GM12891 (cell line): ENCODE measurements at regions not wholly inside any gene's neighbourhood (a gene's known extent, or its start where the extent isn't known, plus 50 kb on each side); places are given as distances from the start of the nearest gene placed in this dataset.

ENCODE experiments used
- DNase-seq: peaks from one replicate; pipeline ENCODE4 v3.0.0; 2011; ENCODE audit warnings: low spot score; ENCODE audit not compliant: insufficient read length
- FAIRE-seq: peaks from 2 replicates; lab custom pipeline; 2011; peaks lifted over from hg19 to GRCh38; lab: Jason Lieb, UNC
- PAX5 ChIP-seq: IDR thresholded peaks from 2 replicates; pipeline ENCODE4 v1.6.1; 2011; ENCODE audit warnings: low read length, moderate library complexity, mild to moderate bottlenecking; ENCODE audit not compliant: insufficient read depth, severe bottlenecking
- POLR2A ChIP-seq: IDR thresholded peaks from 2 replicates; pipeline ENCODE4 v1.6.1; 2011; ENCODE audit warnings: low read depth, low read length, control low read depth
- POLR2AphosphoS5 ChIP-seq: IDR thresholded peaks from 2 replicates; pipeline ENCODE4 v1.6.1; 2011; ENCODE audit warnings: low read depth, low read length, control low read depth
- POU2F2 ChIP-seq: IDR thresholded peaks from 2 replicates; pipeline ENCODE4 v1.6.1; 2011; ENCODE audit warnings: low read depth, mild to moderate bottlenecking, control low read depth, low read length, moderate library complexity
- SPI1 ChIP-seq: IDR thresholded peaks from 2 replicates; pipeline ENCODE4 v1.6.1; 2011; ENCODE audit warnings: low read depth, low read length, control low read depth
- TAF1 ChIP-seq: IDR thresholded peaks from 2 replicates; pipeline ENCODE4 v1.6.1; 2011; ENCODE audit warnings: low read depth, low read length, control low read depth

- FAIRE-seq = no peak
- no peak for DNase-seq
- TF ChIP-seq SPI1 (no peak), POU2F2 (no peak), PAX5 (no peak), POLR2AphosphoS5 (no peak), TAF1 (no peak), POLR2A (no peak)
These were observed 186.4 kb upstream of the PRKD1 start for GRCh38 chr14:30114051-30114450.

DNA sequence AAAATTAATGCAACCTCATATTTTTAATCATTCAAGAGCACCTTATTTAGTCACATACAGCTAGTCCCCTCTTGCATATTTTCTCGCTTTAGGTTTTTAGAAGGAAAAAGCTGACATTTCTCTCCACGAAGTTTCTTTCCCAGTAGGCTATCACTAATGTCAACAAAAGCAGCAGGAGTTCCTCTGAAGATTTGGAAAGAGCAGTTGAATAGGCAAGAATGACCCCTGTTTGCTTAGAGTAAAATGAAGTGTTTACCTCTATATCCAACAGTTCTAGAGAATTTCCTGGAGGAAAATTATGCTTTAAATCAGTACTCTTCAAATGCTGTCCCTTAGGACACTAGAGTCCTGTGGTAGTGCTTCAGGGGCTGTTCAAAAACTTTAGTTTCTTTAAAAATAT lies 188.1 kb upstream of the PRKD1 start:
- FAIRE-seq (no peak), DNase-seq (no peak)
- TF ChIP-seq TAF1 (no peak), POLR2A (no peak), PAX5 (no peak), POLR2AphosphoS5 (no peak), POU2F2 (no peak), SPI1 (no peak)

DNA sequence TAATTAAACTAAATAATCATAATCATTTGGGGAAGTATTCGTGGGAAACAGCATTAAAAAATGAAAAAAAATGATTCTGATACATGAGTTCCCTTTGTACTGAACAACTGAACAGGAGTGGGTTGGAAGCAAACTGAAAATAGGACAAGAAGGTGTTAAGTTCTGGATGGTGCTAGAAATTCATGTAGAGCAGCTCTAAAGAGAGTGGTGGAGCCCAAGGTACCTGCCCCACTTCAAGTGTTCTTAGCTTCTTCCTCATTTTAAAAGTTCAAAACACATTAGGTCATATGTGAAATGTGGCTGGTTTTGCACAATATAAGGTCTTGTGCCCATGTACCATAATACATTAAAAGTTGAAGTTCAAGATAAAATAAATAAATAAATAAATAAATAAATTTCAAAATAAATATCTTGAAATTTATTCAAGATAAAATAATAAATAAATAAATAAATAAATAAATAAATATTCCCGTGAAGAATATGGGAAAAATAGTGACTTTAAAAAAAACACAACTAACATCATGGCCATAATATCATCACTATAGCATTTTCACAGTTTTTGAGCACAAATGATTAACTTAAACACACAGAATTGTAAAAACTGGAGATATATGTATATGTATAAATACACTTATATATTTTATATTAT lies 191.5 kb upstream of the PRKD1 start:
- DNase-seq = no peak
- FAIRE-seq = no peak
- TF ChIP-seq TAF1 (no peak), POLR2AphosphoS5 (no peak), SPI1 (no peak), POU2F2 (no peak), POLR2A (no peak), PAX5 (no peak)

DNA sequence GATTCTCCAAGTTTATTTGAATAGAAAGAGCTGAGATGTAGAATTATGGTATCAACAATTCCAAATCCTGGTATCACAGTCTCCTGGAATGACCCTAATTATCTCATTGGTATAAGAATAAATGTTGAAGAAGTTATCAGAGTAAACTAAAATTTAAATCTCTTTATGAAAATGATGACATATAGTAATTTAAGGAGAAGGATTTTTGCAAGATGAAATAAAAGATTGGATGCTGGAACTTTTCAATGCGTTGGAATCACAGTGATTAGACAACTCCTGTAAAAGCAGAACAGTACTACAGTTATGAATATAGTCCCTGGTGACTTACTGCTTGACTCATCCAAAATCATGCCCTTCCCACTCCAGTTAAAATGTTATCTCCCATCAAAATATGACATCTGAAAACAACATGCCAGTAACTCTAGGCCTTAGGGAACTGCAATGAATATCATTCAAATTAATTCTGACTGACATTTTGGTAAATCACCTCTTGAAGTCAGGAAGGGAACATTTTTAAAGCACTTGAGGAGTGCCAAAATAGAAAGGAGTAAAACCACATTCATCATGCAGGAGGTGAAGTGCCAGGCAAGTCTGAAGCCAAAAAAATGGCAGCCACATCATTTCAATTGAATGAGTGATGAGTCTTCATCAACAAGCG lies 197.8 kb upstream of the PRKD1 start:
- no peak for TF ChIP-seq TAF1
- no peak for TF ChIP-seq SPI1
- TF ChIP-seq POU2F2 = no peak
- no peak for TF ChIP-seq PAX5
- TF ChIP-seq POLR2A = no peak
- no peak for TF ChIP-seq POLR2AphosphoS5
- DNase-seq (no peak), FAIRE-seq (no peak)

- no peak for FAIRE-seq
- TF ChIP-seq TAF1 (no peak), POLR2A (no peak), PAX5 (no peak), SPI1 (no peak), POLR2AphosphoS5 (no peak), POU2F2 (no peak)
- DNase-seq = no peak
These were observed 202.2 kb upstream of the PRKD1 start for GRCh38 chr14:30129807-30130206.

- no peak for TF ChIP-seq PAX5
- no peak for TF ChIP-seq TAF1
- TF ChIP-seq SPI1 = no peak
- no peak for DNase-seq
- FAIRE-seq = no peak
These were observed 204.0 kb upstream of the PRKD1 start for GRCh38 chr14:30131581-30132097.

- no peak for FAIRE-seq
- no peak for TF ChIP-seq POLR2AphosphoS5
- no peak for DNase-seq
These were observed 204.5 kb upstream of the PRKD1 start for GRCh38 chr14:30132196-30132595.

- no peak for FAIRE-seq
These were observed 207.3 kb upstream of the PRKD1 start for GRCh38 chr14:30134936-30135335.

DNA sequence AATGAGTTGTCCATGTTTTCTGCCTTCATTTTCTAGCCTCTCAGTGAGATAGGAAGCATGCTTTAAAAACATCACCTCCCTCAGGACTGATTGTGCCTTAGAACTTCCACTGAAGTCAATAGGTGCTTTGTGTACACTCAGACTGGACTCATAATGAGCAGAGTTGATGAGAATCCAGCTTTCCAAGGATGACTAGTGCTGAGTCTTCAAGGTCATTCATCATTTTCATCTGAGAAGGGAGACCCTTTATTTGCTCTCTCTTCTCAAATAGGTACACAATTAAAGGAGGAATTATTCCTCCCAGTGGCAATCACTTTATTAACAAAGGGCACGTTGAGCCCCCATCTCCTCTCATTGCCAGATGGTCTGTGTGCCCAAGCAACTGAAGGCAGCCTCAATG lies 210.9 kb upstream of the PRKD1 start:
- no peak for DNase-seq
- TF ChIP-seq TAF1 (no peak), PAX5 (no peak), POLR2AphosphoS5 (no peak), POLR2A (no peak), SPI1 (no peak), POU2F2 (no peak)
- no peak for FAIRE-seq

More at GRCh38 chr14:30134936-30135335, 207.3 kb upstream of the PRKD1 start:
- TF ChIP-seq TAF1 (no peak), POLR2AphosphoS5 (no peak), PAX5 (no peak), POU2F2 (no peak), POLR2A (no peak), SPI1 (no peak)
- no peak for DNase-seq

DNA sequence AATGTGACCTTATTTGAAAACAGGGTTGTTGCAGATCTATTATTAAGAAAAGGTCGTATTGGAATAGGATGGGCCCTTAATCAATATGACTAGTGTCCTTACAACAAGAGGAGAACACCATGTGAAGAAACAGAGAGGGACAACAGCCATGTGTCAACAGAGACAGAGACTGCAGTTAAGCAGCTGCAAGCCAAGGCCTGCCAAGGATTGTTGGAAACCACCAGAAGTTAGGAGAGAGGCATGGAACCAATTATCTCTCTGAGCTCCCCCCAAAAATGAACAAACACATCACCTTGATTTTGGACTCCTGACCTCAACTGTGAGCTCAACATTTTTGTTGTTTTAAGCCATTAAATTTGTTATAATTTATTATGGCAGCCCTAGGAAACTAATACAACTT lies 214.6 kb upstream of the PRKD1 start:
- DNase-seq (no peak), FAIRE-seq (no peak)
- no peak for TF ChIP-seq SPI1
- no peak for TF ChIP-seq TAF1
- no peak for TF ChIP-seq PAX5
- no peak for TF ChIP-seq POLR2AphosphoS5
- no peak for TF ChIP-seq POLR2A
- TF ChIP-seq POU2F2 = no peak
